HG03469 (cell line): ENCODE measurements at regions not wholly inside any gene's neighbourhood (a gene's known extent, or its start where the extent isn't known, plus 50 kb on each side); places are given as distances from the start of the nearest gene placed in this dataset.
"Not testable (repeated sequence)": the region's sequence is repeated elsewhere in the genome, so short reads cannot be mapped to it uniquely, and the experiment has no call there.

Experiments used
- ATAC-seq: cut with Tn5 transposase; IDR thresholded peaks from one replicate; pipeline ENCODE4 v1.9.1; 2021; ENCODE audit warnings: mild to moderate bottlenecking, moderate library complexity, moderate number of reproducible peaks; ENCODE audit not compliant: unreplicated experiment

DNA sequence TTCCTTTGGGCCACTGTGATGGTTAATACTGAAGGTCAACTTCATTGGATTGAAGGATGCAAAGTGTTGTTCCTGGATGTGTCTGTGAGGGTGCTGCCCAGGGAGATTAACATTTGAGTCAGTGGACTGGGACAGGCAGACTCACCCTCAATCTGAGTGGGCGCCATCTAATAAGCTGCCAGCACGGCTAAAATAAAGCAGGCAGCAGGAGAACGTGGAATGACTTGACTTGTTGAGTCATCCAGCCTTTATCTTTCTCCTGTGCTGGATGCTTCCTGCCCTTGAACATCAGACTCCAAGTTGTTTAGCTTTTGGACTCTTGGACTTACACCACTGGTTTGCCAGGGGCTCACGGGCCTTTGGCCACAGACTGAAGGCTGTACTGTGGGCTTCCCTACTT, 1046.9 kb downstream of the TYW1 start:
- no peak for ATAC-seq

DNA sequence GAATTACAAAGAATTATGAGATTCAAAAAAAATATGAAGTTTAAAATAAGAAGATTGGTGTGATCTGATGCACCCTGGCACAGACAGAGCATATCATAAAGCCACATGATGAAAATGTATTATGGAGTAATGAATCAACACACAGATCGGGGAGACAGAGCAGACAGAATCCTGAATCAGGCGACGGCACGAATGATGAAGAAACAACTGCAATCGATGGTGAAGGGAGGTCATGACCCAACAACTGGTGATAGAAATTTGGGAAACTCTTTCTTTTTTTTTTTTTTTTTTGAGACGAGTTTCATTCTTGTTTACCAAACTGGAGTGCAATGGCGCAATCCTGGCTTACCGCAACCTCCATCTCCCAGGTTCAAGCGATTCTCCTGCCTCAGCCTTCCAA, 1054.0 kb downstream of the TYW1 start:
- ATAC-seq, result no peak

DNA sequence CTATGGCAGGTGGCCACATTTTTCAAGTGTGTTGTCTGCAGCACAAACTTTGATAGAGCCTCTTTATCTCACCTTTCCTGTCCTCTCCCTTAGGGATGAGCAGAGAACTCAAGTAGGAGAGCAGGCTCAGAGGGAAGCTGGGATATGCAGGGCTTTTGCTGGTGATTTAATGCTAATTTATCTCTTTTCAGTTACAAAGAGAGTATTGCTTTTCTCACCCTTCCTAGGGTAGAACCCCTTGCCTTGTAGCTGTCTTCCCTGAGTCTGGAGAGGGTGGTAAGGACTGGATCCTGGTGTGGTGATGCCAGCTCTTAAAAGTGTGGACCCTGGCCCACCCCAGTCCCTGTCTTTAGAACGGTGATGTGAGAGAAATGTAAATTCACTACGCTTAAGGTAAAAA, 1061.4 kb downstream of the TYW1 start:
- no peak for ATAC-seq

DNA sequence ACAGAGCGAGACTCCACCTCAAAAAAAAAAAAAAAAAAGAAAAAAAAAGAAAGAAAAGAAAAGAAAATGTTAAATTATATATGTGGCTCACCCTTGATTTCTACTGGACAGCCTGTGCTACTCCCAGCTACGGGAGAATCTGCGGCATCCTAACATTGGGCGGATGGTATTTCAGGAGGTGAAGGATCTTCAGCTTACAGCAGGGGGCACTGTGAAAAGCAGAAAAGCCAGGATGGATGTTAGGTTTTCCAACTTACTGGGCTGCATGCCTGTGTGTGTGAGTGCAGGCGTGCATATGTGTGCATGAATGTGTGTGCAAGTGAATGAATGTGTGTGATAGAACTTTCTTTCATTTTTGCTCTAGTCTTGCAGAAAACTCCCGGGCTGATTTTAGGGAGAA, 1066.5 kb downstream of the TYW1 start:
- no peak for ATAC-seq

DNA sequence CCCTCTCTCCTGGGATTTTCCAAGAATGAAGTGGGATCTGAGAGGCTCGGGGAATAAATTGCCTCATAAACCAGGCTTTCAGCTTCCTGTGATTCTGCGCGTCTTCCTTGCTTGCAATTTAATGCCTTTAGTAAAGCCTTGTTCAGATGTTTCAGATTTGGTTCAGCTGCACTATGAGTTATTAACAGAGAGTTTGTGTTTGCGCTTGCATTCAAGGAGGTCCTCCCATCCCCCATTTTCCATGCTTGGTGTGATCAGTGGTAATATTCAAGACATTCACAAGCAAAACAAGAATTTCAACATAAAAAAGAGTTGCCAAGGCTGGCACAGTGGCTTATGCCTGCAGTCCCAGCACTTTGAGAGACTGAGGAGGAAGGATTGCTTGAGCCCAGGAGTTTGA, 1068.9 kb downstream of the TYW1 start:
- no peak for ATAC-seq

DNA sequence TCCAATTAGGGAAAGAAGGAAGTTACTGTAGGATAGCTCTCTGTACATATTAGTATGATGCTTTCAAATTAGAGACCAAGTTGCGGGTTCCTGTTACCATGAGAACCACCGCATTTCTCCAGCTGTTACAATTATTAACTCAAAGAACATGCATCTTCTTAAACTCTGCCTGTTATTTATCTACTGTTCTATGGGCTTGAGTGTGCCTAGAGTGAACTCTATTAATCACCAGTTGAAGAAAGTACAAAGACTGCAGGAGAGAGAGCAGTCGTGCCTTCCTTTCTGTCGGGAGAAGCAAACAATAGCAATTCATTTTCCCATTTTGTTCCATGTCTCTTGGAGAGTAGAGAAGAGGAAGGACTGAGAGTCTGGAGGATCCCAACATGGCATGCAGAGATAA, 1071.2 kb downstream of the TYW1 start:
- no peak for ATAC-seq

DNA sequence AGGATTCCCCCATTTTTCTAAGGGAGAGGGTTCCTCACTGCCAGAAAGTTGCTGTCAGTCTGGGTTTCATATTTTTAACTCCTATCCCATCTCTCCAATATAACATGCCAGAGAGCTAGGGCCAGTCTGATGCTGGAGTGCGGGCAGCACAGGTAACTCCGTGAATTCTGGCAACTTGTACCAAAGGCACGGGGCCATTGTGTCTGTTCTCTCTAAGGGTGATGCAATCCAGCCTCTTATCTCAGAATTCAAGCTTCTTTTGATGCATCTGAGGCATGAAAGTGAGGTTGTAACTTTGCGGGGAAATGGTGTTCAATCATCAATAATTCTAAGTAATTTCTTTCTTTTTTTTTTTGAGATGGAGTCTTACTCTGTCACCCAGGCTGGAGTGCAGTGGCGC, 1074.4 kb downstream of the TYW1 start:
- ATAC-seq, result no peak

DNA sequence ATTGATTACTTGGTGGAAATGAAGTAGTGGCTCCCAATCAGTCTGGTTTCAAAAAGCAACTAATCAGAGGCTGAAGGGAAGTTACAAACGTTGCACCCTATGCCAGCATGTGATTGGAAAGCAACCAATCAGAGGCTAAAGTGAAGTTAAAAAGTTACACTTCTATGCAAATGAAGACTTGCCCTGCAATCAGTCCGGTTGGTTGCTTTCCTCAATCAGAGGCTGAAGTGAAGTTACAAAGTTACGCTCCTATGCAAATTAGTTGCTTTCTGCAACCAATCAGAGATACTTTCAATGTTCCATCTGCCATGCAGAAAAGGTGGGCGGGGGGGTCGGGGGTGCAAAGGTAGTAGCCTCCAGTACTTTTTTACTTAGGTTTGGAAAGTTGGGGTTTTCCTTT, 1077.1 kb downstream of the TYW1 start:
- ATAC-seq, result no peak

DNA sequence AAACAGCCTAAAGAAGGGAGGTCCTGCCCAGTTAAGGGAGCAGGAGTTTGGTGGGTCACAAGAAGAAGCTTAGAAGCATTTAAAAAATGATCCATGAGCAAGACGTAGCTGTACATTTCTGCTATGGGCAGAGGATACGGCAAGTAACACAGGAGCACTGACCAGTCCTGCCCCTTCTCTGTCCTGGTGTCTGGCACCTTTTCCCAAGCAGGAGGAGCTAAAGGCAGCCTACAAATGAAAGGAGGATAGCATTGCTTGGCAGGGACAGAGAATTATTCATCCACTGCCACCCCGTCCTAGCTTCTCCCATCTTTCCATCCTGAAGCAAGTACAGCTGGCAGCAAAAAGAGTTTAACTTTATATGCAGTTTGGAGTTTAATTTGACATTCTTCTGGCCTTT, 1077.6 kb downstream of the TYW1 start:
- ATAC-seq, result no peak

DNA sequence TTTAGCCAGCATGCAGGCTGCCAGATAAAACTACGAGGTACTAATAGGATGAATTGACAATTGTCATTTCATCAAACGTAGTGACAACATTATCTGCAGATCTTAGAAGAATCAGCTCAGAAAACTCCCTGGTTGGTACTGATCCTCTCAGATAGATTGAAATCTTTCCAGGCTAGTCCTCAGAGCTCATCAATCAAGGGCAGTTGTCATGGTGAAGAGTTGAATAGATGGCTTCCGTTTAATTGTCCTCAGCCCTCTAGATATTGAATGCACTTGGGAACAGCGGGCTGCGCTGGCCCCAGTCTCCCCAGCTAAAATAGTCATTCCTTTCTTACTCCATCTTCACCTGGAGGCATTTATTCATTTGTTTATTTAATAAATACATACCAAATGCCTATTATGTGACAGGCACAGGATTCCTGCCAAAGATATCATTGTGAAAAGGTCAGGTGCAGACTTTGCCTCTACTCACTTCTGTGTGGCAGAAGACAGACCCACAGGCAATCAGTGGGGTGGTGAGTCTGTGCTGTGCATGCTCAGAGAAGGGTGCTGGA, 1081.6 kb downstream of the TYW1 start:
- no peak for ATAC-seq

DNA sequence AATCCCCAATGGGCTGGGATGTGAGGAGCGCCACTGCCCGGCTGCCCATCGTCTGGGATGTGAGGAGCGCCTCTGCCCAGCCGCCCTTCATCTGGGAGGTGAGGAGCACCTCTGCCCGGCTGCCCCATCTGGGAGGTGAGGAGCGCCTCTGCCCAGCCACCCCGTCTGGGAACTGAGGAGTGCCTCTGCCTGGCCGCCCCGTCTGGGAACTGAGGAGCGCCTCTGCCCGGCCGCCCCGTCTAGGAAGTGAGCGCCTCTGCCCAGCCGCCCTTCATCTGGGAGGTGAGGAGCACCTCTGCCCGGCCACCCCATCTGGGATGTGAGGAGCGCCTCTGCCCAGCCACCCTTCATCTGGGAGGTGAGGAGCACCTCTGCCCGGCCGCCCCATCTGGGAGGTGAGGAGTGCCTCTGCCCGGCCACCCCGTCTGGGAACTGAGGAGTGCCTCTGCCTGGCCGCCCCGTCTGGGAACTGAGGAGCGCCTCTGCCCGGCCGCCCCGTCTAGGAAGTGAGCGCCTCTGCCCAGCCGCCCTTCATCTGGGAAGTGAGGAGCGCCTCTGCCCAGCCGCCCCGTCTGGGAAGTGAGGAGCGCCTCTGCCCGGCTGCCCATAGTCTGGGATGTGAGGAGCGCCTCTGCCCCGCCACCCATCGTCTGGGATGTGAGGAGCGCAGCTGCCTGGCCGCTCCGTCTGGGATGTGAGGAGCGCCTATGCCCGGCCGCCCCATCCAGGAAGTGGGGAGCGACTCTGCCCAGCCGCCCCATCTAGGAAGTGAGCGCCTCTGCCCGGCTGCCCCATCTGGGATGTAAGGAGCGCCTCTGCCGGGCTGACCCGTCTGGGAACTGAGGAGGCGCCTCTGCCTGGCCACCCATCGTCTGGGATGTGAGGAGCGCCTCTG, 1085.7 kb downstream of the TYW1 start:
- not testable (repeated sequence) for ATAC-seq

DNA sequence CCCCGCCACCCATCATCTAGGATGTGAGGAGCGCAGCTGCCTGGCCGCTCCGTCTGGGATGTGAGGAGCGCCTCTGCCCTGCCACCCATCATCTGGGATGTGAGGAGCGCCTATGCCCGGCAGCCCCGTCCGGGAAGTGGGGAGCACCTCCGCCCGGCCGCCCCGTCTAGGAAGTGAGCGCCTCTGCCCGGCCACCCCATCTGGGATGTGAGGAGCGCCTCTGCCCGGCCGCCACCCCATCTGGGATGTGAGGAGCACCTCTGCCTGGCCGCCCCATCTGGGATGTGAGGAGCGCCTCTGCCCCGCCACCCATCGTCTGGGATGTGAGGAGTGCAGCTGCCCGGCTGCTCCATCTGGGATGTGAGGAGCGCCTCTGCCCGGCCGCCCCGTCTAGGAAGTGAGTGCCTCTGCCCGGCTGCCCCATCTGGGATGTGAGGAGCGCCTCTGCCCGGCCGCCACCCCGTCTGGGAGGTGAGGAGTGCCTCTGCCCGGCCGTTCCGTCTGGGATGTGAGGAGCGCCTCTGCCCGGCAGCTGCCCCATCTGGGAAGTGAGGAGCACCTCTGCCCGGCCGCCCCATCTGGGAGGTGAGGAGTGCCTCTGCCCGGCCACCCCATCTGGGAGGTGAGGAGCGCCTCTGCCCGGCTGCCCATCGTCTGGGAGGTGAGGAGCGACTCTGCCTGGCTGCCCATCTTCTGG, 1086.5 kb downstream of the TYW1 start:
- not testable (repeated sequence) for ATAC-seq

DNA sequence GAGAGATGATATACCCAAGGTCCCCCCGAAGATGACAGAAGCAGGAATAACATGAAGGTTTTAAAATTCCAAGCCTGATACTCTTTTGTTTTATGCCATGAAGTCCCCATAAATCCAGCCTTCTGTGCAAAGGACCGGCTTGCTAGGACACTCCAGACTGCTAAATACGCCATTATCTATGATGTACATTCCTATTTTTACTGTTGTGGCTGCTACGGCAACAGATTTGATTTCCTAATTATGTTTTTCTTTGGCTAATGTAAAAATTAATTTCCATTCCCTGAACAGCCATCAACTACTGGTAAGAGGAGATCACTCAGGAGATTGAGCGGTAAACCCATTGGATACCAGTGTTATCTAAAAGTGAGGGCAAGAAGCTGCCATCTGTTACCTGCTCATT, 1090.8 kb downstream of the TYW1 start:
- ATAC-seq, result no peak

DNA sequence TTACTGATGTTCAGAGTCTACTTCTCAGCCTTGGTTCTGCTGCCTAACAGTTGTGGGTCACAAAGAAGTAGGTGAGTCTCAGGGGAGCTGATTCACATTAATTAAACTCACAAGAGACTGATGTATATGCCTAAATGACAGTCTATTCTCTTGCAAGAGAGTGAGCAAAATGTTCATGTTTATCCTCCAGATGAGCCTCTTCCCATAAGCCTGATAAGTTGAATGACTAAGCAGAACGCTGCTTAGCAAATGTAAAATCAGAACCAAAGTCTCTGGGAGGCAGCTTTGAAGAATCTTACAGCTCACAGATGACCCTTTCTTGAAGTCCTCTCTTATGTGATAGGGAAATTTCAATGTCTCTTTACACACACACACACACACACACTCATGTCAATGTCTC, 1092.2 kb downstream of the TYW1 start:
- ATAC-seq, result no peak

DNA sequence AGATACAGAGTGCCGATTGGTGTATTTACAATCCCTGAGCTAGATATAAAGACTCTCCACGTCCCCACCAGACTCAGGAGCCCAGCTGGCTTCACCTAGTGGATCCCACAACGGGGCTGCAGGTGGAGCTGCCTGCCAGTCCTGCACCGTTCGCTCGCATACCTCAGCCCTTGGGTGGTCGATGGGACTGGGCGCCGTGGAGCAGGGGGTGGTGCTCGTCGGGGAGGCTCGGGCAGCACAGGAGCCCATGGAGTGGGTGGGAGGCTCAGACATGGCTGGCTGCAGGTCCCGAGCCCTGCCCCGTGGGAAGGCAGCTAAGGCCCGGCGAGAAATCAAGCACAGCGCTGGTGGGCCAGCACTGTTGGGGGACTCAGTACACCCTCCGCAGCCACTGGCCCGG, 1093.6 kb downstream of the TYW1 start:
- not testable (repeated sequence) for ATAC-seq

DNA sequence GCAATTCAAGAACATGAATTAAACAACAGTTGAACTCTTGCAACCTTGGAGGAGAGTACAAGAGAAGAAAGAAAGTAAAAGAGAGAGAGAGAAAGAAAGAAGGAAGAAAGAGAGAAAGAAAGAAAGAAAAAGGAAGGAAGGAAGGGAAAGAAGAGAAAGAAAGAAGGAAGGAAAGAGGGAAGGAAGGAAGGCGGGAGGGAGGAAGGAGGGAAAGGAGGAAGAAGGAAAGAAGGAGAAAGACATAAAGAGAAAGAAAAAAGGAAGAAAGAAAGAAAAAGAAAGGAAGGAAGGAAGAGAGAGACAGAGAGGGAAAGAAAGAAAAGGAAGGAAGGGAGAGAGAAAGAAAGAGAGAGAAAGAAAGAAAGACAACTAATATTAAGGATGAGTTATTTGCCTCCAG, 1106.7 kb downstream of the TYW1 start:
- no peak for ATAC-seq

DNA sequence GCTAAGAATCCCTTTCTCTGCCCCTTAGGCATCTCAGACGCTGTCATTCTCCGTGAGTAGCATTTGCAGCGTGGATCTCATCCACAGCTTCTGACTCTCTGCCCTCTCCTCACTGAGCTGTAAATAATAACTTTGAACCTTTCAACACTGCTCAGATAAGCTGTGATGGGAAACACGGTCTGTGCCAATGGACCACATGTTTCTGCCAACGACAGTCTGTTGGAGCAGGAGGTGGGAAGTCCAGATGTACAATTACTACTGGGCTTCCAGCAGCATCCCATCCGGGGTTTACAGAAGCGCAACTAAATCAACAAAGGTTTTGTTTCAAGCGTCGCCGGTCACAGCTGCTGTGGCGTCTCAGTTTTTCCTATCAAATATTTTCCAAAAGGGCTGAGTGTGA, 1110.6 kb downstream of the TYW1 start:
- ATAC-seq, result no peak

DNA sequence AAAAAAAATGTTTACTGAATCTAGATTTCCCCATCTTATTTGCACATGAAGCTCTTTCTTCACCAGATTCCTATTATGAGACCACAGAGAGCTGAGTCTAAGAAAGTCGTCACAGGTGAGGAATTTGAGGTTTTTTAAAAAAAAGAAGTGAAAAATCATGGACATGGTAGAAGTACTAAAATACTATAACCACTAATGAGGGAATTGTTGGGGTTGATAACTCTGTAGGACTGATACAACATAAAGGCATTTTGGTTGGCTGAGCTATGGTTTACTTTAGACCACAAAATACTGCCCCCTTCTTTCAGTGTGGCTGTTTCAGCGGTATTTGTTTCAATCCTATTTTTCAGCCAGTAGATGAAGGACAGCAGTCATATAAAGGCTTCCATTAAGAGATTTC, 1111.3 kb downstream of the TYW1 start:
- no peak for ATAC-seq

DNA sequence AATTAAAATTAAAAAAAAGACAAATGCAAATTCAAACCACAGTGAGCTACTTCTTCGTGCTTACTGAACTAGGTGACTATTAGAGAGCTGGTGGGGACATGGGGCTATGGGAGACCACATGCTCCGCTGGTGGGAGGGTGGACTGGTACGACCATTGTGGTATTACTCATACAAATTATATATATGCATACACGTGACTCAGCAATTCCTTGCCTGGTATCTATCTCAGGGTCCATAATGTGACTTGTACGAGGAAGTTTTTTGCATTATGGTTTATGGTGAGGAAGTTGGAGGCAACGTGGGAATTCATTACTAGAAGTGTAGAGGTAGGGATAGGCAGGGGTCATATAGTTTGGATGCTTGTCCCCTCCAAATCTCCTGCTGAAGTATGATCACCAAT, 1112.7 kb downstream of the TYW1 start:
- ATAC-seq, result no peak

DNA sequence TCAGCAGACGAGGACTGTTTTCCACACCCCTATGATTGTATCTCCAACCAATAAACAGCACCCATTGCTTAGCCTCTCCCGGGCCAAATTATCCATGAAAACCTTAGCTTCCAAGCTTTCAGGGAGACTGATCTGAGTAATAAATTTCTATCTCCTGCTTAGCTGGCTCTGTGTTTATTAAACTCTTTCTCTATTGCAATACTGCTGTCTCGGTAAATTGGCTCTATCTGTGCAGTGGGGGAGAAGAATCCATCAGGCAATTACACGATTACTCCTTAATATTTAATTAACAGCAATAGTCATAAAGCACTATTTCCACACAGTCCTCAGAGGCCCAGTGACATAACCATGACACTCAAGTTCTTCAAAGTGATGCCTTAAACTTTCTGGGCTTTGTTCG, 1122.8 kb downstream of the TYW1 start:
- no peak for ATAC-seq

DNA sequence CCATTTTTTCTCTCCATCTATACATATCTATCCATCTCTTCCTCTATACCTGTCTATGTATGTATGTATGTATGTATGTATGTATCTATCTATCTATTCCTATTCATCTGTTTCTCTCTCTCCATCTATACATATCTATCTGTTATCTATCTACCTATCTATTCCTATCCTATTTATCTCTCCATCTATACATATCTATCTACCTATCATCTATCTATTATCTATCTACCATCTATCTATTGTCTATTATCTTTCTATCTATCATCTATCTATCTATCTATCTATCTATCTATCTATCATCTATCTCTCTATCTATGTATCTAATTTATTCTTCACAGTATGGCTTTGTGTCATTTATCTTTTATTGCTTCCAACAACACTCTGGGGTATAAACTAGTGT, 1124.4 kb downstream of the TYW1 start:
- no peak for ATAC-seq

DNA sequence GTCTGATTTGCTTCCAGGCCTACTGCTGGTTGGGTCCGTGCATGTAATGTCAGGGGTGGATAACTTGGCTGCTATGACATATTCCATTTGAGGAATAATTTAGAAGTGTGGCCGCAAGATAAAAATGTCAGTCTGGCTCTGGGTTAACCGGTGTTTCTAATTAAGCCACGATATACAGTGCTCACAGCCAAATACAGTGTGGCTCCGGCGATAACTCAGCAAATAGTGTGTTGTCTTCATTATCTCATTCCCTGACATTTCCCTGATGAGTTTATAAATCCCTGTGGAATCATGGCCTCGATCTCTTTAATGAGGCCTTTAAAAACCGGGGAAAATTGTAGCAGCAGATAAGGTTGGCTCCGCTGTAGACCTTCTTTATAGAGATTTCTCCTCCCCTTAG, 1125.0 kb downstream of the TYW1 start:
- ATAC-seq, result no peak
